ENCODE measurements at regions not wholly inside any gene's neighbourhood (a gene's known extent, or its start where the extent isn't known, plus 50 kb on each side); places are given as distances from the start of the nearest gene placed in this dataset.

DNA sequence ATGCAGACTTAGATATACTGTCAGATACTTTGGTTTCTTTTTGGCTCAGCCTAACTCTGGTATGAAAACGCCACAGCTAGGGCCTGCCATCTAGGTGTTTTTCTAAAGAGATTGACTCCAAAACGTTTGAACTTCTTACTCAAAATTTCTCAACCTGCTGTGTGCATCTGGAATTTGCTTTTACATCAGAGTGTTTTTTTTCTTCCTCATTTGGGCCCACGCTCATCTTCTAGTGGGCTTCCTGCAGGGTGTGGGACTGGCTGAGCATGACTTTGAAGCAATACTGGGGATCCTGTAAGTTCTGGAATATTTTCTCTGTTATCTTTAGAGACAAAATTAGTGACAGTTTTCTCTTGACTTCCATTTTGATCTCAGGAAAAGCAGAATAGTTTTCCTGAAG, 117.8 kb downstream of the NR1D2 start:
- peaks cover 0 to 11% (median 0%) of the 10 kb centered on the region in 5 donors for H3K27me3 Mint-ChIP-seq

More for the DNA sequence above, 117.8 kb downstream of the NR1D2 start:
- H3K36me3 Mint-ChIP-seq, result peaks cover 0 to 4% (median 2%) of the 10 kb centered on the region in 3 donors
- ATAC-seq (no peak), DNase-seq (no peak)
- H3K4me1 Mint-ChIP-seq, result no peaks in the 10 kb centered on the region
- H3K9me3 Mint-ChIP-seq, result no peaks in the 10 kb centered on the region
- no peak overlapping the region for H3K4me3 Mint-ChIP-seq
- H3K27ac Mint-ChIP-seq, result no peak overlapping the region
- POLR2A ChIA-PET, result no interaction called here

Data from naive thymus-derived CD8-positive, alpha-beta T cell (primary cell).